ENCODE measurements at regions not wholly inside any gene's neighbourhood (a gene's known extent, or its start where the extent isn't known, plus 50 kb on each side); places are given as distances from the start of the nearest gene placed in this dataset.

GRCh38 chr1:191585095-191585494 lies 573.2 kb upstream of the RGS18 start:
- DNase-seq (ENCODE audit: low spot score): no peak

GRCh38 chr1:191588905-191589304 lies 569.4 kb upstream of the RGS18 start:
- DNase-seq (ENCODE audit: low spot score): no peak

GRCh38 chr1:191589536-191589935 lies 568.7 kb upstream of the RGS18 start:
- no peak for DNase-seq (ENCODE audit: low spot score)

- DNase-seq (ENCODE audit: low spot score): no peak
Observed at GRCh38 chr1:191590578-191590977, 567.7 kb upstream of the RGS18 start.

GRCh38 chr1:191592039-191592438 lies 566.2 kb upstream of the RGS18 start:
- no peak for DNase-seq (ENCODE audit: low spot score)

GRCh38 chr1:191592907-191593306 lies 565.4 kb upstream of the RGS18 start:
- DNase-seq (ENCODE audit: low spot score): no peak

GRCh38 chr1:191595170-191595569 lies 563.1 kb upstream of the RGS18 start:
- DNase-seq (ENCODE audit: low spot score): no peak

GRCh38 chr1:191608367-191608766 lies 549.9 kb upstream of the RGS18 start:
- no peak for DNase-seq (ENCODE audit: low spot score)

GRCh38 chr1:191609305-191609704 lies 549.0 kb upstream of the RGS18 start:
- no peak for DNase-seq (ENCODE audit: low spot score)

GRCh38 chr1:191615101-191615821 lies 543.0 kb upstream of the RGS18 start:
- no peak for DNase-seq (ENCODE audit: low spot score)

GRCh38 chr1:191618181-191618580 lies 540.1 kb upstream of the RGS18 start:
- DNase-seq (ENCODE audit: low spot score): no peak

GRCh38 chr1:191620883-191621282 lies 537.4 kb upstream of the RGS18 start:
- no peak for DNase-seq (ENCODE audit: low spot score)

- DNase-seq (ENCODE audit: low spot score): no peak
Observed at GRCh38 chr1:191624044-191624443, 534.2 kb upstream of the RGS18 start.

GRCh38 chr1:191629836-191630235 lies 528.4 kb upstream of the RGS18 start:
- DNase-seq (ENCODE audit: low spot score): no peak

GRCh38 chr1:191634801-191635508 lies 523.3 kb upstream of the RGS18 start:
- DNase-seq (ENCODE audit: low spot score): no peak

GRCh38 chr1:191636345-191636744 lies 521.9 kb upstream of the RGS18 start:
- no peak for DNase-seq (ENCODE audit: low spot score)

- no peak for DNase-seq (ENCODE audit: low spot score)
Observed at GRCh38 chr1:191641420-191642260, 516.6 kb upstream of the RGS18 start.

GRCh38 chr1:191643060-191643459 lies 515.2 kb upstream of the RGS18 start:
- no peak for DNase-seq (ENCODE audit: low spot score)

GRCh38 chr1:191648939-191649338 lies 509.3 kb upstream of the RGS18 start:
- no peak for DNase-seq (ENCODE audit: low spot score)

- DNase-seq (ENCODE audit: low spot score): no peak
Observed at GRCh38 chr1:191662051-191662450, 496.2 kb upstream of the RGS18 start.

GRCh38 chr1:191662746-191663145 lies 495.5 kb upstream of the RGS18 start:
- DNase-seq (ENCODE audit: low spot score): no peak

- DNase-seq (ENCODE audit: low spot score): no peak
Observed at GRCh38 chr1:191668525-191668924, 489.7 kb upstream of the RGS18 start.

- no peak for DNase-seq (ENCODE audit: low spot score)
Observed at GRCh38 chr1:191669629-191670028, 488.6 kb upstream of the RGS18 start.

Data from hepatic stellate cell (primary cell).